ENCODE measurements at regions not wholly inside any gene's neighbourhood (a gene's known extent, or its start where the extent isn't known, plus 50 kb on each side); places are given as distances from the start of the nearest gene placed in this dataset.

- peaks cover 6 to 11% of the 10 kb centered on the region in 2 donors for H3K4me1 Mint-ChIP-seq (ENCODE audit: low read depth in 2 of 2)
- H3K27me3 Mint-ChIP-seq = peaks cover 0 to 2% of the 10 kb centered on the region in 2 donors
- no peak for ATAC-seq
- no peak overlapping the region for H3K4me3 Mint-ChIP-seq
- H3K9me3 Mint-ChIP-seq = no peaks in the 10 kb centered on the region
- no peaks in the 10 kb centered on the region for H3K36me3 Mint-ChIP-seq
- no peak overlapping the region for H3K27ac Mint-ChIP-seq
- no peak for DNase-seq (ENCODE audit: low spot score)
Measured at GRCh38 chr14:97760050-97760449, 962.9 kb downstream of the VRK1 start.

- Mint-ChIP-seq H3K27ac (no peak overlapping the region), H3K36me3 (no peaks in the 10 kb centered on the region), H3K4me1 (ENCODE audit: low read depth in 2 of 2) (peaks cover 6 to 11% of the 10 kb centered on the region in 2 donors), H3K4me3 (no peak overlapping the region), H3K9me3 (no peaks in the 10 kb centered on the region), H3K27me3 (peaks cover 0 to 2% of the 10 kb centered on the region in 2 donors)
- ATAC-seq = no peak
- no peak for DNase-seq (ENCODE audit: low spot score)
Measured at GRCh38 chr14:97762386-97762785, 965.2 kb downstream of the VRK1 start.

DNA sequence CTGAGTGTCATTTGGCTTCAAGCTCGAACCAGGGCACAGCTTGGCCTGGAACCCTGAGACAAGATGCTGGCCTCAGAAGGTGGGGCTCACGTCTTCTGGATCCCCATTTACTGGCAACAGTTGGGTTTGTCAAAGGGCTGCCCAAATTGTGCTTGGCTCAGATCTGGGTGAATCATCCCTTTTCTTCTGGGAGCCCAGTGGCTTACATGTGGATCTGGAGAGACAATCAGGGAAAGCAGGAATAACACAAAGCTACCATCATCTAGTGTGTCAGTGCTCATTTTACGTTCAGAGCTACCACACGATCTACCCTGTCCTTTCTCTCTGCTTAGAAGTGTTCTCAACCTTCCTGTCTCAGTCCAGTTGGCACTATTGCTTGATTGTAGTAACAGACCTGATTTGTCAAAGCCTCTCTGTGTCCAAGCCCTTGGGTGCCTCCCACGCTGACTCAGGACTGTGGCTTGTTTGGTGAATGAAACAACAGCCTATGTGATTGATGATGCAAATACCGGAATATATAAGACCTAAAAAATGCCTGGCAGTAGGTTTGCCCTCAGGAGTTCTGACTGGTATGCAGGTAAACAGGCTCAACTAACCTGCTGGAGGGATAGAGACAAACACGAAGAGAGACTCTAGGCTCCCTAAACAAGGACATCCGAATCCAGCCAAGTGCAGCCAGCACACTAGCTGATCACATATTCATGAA, 974.3 kb downstream of the VRK1 start:
- no peaks in the 10 kb centered on the region for H3K4me1 Mint-ChIP-seq (ENCODE audit: low read depth in 2 of 2)
- no peak for ATAC-seq

GRCh38 chr14:97773598-97773997, 976.4 kb downstream of the VRK1 start:
- no peak for ATAC-seq
- Mint-ChIP-seq H3K4me3 (no peak overlapping the region), H3K9me3 (no peaks in the 10 kb centered on the region), H3K36me3 (no peaks in the 10 kb centered on the region), H3K27me3 (no peaks in the 10 kb centered on the region), H3K27ac (no peak overlapping the region), H3K4me1 (ENCODE audit: low read depth in 2 of 2) (peaks cover 0 to 8% of the 10 kb centered on the region in 2 donors)
- no peak for DNase-seq (ENCODE audit: low spot score)

More for the DNA sequence above, 974.3 kb downstream of the VRK1 start:
- no peaks in the 10 kb centered on the region for H3K36me3 Mint-ChIP-seq
- DNase-seq (ENCODE audit: low spot score) = no peak
- no peak overlapping the region for H3K27ac Mint-ChIP-seq
- H3K27me3 Mint-ChIP-seq = no peaks in the 10 kb centered on the region
- H3K9me3 Mint-ChIP-seq = no peaks in the 10 kb centered on the region
- H3K4me3 Mint-ChIP-seq = no peak overlapping the region

DNA sequence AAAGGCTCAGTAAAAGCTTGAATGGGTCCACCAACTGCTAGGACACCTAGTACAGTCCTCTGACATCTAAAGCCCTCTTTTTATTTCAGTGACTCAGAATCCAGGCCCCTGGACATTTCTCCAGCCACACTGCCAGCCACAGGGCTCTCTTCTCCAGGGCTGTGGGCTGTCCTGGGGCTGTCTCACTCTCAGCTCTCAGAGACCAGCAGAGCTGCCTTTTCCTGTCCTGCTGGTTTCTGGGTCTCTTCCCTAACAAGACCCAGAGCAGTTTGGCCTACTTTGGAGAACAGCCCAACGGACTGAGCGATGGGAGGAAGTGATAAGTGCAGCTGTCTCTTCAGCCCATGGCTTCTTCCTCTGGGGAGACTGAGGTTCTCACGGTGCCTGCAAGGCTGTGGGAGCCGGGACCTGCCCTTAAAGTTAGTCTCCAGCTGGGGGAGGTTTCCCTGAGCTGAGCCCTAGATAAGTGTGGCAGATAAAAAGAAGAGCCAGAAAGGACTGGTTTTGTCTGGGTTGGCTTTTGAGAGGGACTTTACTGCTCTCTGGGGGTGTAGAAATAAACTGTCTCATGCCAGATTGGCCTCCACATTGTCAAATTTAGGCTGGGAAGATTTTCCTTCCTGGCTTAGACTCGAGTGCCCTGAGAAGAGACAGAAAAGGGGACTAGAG, 979.8 kb downstream of the VRK1 start:
- no peaks in the 10 kb centered on the region for H3K27me3 Mint-ChIP-seq
- no peaks in the 10 kb centered on the region for H3K36me3 Mint-ChIP-seq
- H3K4me3 Mint-ChIP-seq = no peak overlapping the region
- no peak for DNase-seq (ENCODE audit: low spot score)
- H3K4me1 Mint-ChIP-seq (ENCODE audit: low read depth in 2 of 2) = peaks cover 0 to 11% of the 10 kb centered on the region in 2 donors
- no peak for ATAC-seq
- H3K27ac Mint-ChIP-seq = no peak overlapping the region
- H3K9me3 Mint-ChIP-seq = no peaks in the 10 kb centered on the region

DNA sequence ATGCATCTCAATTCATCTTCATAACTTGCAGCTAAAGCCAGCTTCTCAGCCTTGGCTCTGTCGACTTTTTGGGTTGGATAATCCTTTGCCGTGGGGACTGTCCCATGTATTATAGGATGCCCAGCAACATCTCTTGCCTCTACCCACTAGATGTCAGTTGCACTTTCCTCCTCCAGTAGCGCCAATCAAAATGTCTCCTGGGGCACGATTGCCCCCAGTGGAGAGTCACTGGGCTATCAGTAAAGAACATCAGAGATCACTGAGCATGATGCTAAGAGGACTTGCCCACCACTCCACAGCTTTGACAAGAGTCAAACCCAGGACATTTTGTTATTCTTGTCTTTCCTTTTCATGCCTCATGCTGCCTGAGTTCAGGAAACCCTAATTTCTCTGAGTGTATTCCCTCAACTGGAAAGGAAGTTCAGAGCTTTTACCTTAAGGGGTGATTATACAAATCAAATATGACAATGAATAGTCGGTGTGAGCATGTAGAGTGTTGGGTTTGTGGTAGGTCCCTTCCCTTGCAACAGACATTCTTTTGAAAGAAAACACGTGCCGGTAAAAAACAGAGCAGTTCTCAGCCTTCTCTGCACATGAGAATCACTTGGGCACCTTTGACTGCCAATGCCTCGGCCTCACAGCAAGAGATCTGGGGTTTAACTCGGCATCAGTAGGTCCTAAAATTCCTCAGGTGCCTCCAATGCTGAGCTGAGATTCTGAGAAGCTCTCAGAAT, 980.6 kb downstream of the VRK1 start:
- Mint-ChIP-seq H3K9me3 (no peaks in the 10 kb centered on the region), H3K36me3 (no peaks in the 10 kb centered on the region), H3K4me3 (no peak overlapping the region), H3K27ac (no peak overlapping the region), H3K27me3 (no peaks in the 10 kb centered on the region), H3K4me1 (ENCODE audit: low read depth in 2 of 2) (peaks cover 0 to 11% of the 10 kb centered on the region in 2 donors)
- ATAC-seq = no peak
- no peak for DNase-seq (ENCODE audit: low spot score)

GRCh38 chr14:97779140-97779539, 982.0 kb downstream of the VRK1 start:
- no peaks in the 10 kb centered on the region for H3K27me3 Mint-ChIP-seq
- no peak for DNase-seq (ENCODE audit: low spot score)
- no peaks in the 10 kb centered on the region for H3K36me3 Mint-ChIP-seq
- no peaks in the 10 kb centered on the region for H3K9me3 Mint-ChIP-seq
- peaks cover 0 to 13% of the 10 kb centered on the region in 2 donors for H3K4me1 Mint-ChIP-seq (ENCODE audit: low read depth in 2 of 2)
- H3K4me3 Mint-ChIP-seq = no peak overlapping the region
- H3K27ac Mint-ChIP-seq = no peak overlapping the region
- no peak for ATAC-seq

GRCh38 chr14:97780804-97781203, 983.6 kb downstream of the VRK1 start:
- no peak for ATAC-seq
- Mint-ChIP-seq H3K9me3 (no peaks in the 10 kb centered on the region), H3K36me3 (no peaks in the 10 kb centered on the region), H3K27me3 (no peaks in the 10 kb centered on the region), H3K27ac (no peak overlapping the region), H3K4me3 (no peak overlapping the region), H3K4me1 (ENCODE audit: low read depth in 2 of 2) (peaks cover 5 to 14% of the 10 kb centered on the region in 2 donors)
- no peak for DNase-seq (ENCODE audit: low spot score)

DNA sequence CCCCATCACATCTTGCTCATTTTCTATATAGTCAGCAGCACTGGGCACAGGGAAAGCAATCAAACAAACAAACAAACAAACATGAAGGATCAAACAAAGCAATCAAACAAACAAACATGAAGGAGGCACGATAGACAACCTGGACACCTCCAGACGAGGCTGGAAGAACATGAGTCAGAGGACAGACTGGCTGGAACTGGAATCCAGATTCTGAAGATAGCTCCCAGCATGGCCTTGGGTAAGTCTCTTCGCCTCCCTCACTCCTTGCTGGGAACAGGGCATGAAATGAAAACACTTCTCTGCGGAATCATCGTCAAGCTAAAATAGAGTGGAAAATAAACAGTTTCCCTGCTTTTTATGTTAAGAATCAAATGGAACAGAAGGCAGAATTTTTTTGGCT, 984.8 kb downstream of the VRK1 start:
- no peak for DNase-seq (ENCODE audit: low spot score)

DNA sequence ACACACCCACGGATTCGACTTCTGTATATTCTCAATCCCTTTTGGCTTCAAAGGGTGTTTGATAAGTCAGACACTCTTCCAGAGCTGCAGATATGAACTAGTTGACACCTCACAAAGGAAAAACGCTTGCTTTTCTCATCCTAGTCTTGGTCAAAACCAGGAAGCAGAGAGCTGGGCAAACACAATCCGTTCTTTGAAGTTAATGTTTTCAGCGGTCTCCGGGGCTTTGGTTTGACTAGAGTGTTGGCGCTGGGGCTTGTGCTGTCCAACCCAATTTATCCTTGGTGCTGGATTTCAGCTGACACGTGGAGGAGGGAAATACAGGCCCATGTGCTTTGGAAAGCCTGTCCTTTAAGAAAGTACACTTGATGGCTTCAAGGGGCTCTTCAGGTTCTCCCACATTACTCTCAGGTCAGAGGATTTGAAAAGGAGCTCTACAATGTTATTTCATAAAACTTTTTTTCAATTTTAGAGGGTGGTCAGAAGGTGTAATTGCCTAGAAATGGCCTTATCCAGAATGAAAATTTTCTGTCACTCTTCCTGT, 985.8 kb downstream of the VRK1 start:
- no peaks in the 10 kb centered on the region for H3K27me3 Mint-ChIP-seq
- no peaks in the 10 kb centered on the region for H3K36me3 Mint-ChIP-seq
- no peak for ATAC-seq

More for the DNA sequence above, 984.8 kb downstream of the VRK1 start:
- no peaks in the 10 kb centered on the region for H3K9me3 Mint-ChIP-seq
- peaks cover 5 to 12% of the 10 kb centered on the region in 2 donors for H3K4me1 Mint-ChIP-seq (ENCODE audit: low read depth in 2 of 2)
- no peak overlapping the region for H3K27ac Mint-ChIP-seq
- no peaks in the 10 kb centered on the region for H3K36me3 Mint-ChIP-seq
- no peak for ATAC-seq
- no peak overlapping the region for H3K4me3 Mint-ChIP-seq
- H3K27me3 Mint-ChIP-seq = no peaks in the 10 kb centered on the region

DNA sequence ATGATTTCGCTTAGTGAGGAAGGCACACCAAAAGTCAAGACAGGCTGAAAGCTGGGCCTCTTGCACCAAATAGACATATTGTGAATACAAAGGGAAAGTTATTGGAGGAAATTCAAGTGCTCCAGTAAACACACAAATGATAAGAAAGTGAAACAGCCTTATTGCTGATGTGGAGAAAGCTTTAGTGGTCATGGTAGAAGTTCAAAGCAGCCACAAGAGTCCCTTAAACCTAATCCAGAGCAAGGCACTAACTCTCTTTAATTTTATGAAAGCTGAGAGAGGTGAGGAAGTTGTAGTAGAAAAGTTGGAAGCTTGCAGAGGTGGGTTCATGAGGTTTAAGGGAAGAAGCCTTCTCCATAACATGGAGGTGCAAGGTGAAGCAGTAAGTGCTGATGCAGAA, 988.3 kb downstream of the VRK1 start:
- ATAC-seq (no peak), DNase-seq (ENCODE audit: low spot score) (no peak)
- Mint-ChIP-seq H3K9me3 (no peaks in the 10 kb centered on the region), H3K36me3 (no peaks in the 10 kb centered on the region), H3K27ac (no peak overlapping the region), H3K27me3 (no peaks in the 10 kb centered on the region), H3K4me3 (no peak overlapping the region), H3K4me1 (ENCODE audit: low read depth in 2 of 2) (peaks cover 4 to 11% of the 10 kb centered on the region in 2 donors)

More for the DNA sequence above, 985.8 kb downstream of the VRK1 start:
- DNase-seq (ENCODE audit: low spot score) = no peak
- Mint-ChIP-seq H3K9me3 (no peaks in the 10 kb centered on the region), H3K27ac (no peak overlapping the region), H3K4me3 (no peak overlapping the region), H3K4me1 (ENCODE audit: low read depth in 2 of 2) (peaks cover 5% of the 10 kb centered on the region in 2 donors)

DNA sequence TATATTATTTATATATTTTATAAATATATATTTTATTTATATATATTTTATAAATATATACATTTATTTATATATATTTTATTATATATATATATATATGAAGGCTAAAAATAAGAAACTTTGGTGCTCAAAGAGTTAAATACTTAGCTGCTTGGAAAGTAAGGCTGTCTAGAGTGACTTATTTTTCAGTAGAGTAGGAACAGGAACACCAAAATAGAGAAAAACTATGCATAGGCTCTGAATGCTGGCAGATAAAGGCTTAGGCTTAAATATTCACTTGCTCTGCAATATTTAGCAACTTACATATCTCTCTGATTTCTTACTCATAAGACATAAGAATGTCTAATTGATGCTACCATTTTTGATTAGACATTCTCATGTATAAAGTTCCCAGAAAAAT, 991.2 kb downstream of the VRK1 start:
- no peak overlapping the region for H3K4me3 Mint-ChIP-seq
- no peak overlapping the region for H3K27ac Mint-ChIP-seq
- no peaks in the 10 kb centered on the region for H3K36me3 Mint-ChIP-seq
- ATAC-seq = no peak
- peaks cover 7 to 17% of the 10 kb centered on the region in 2 donors for H3K4me1 Mint-ChIP-seq (ENCODE audit: low read depth in 2 of 2)
- no peak for DNase-seq (ENCODE audit: low spot score)
- no peaks in the 10 kb centered on the region for H3K27me3 Mint-ChIP-seq
- H3K9me3 Mint-ChIP-seq = no peaks in the 10 kb centered on the region

GRCh38 chr14:97788846-97789526, 991.8 kb downstream of the VRK1 start:
- no peak overlapping the region for H3K4me3 Mint-ChIP-seq
- DNase-seq (ENCODE audit: low spot score) = no peak
- ATAC-seq = peak in 1 of 2 donors; percentile 50
- no peaks in the 10 kb centered on the region for H3K27me3 Mint-ChIP-seq
- no peaks in the 10 kb centered on the region for H3K36me3 Mint-ChIP-seq
- H3K9me3 Mint-ChIP-seq = no peaks in the 10 kb centered on the region
- H3K27ac Mint-ChIP-seq = no peak overlapping the region
- peaks cover 6 to 17% of the 10 kb centered on the region in 2 donors for H3K4me1 Mint-ChIP-seq (ENCODE audit: low read depth in 2 of 2)

Measured in natural killer cell treated with Interleukin-12 subunit alpha and Interleukin-12 subunit beta and Interleukin-15 and Interleukin-18, amount 100 ng/mL, for 72 hours (primary cell).